ENCODE measurements at regions not wholly inside any gene's neighbourhood (a gene's known extent, or its start where the extent isn't known, plus 50 kb on each side); places are given as distances from the start of the nearest gene placed in this dataset.

- no peak for DNase-seq
Observed at GRCh38 chr13:53537586-53537985, 509.0 kb downstream of the OLFM4 start.

GRCh38 chr13:53545340-53545941 is 516.8 kb downstream of the OLFM4 start:
- no peak for DNase-seq

GRCh38 chr13:53560556-53560955 is 531.9 kb downstream of the OLFM4 start:
- no peak for DNase-seq

GRCh38 chr13:53562419-53562818 is 533.8 kb downstream of the OLFM4 start:
- no peak for DNase-seq

- no peak for DNase-seq
Observed at GRCh38 chr13:53568491-53568890, 539.9 kb downstream of the OLFM4 start.

- no peak for DNase-seq
Observed at GRCh38 chr13:53569453-53569852, 540.8 kb downstream of the OLFM4 start.

GRCh38 chr13:53601113-53601512 is 572.5 kb downstream of the OLFM4 start:
- no peak for DNase-seq

- no peak for DNase-seq
Observed at GRCh38 chr13:53605326-53605725, 576.7 kb downstream of the OLFM4 start.

GRCh38 chr13:53612200-53612599 is 583.6 kb downstream of the OLFM4 start:
- no peak for DNase-seq

- no peak for DNase-seq
Observed at GRCh38 chr13:53622456-53622855, 593.8 kb downstream of the OLFM4 start.

- DNase-seq, result no peak
Observed at GRCh38 chr13:53623146-53623545, 594.5 kb downstream of the OLFM4 start.

GRCh38 chr13:53631511-53631910 is 602.9 kb downstream of the OLFM4 start:
- no peak for DNase-seq

GRCh38 chr13:53638040-53638439 is 609.4 kb downstream of the OLFM4 start:
- no peak for DNase-seq

GRCh38 chr13:53642306-53642705 is 613.7 kb downstream of the OLFM4 start:
- no peak for DNase-seq

GRCh38 chr13:53648673-53649072 is 620.1 kb downstream of the OLFM4 start:
- DNase-seq, result no peak

- no peak for DNase-seq
Observed at GRCh38 chr13:53672005-53672404, 643.4 kb downstream of the OLFM4 start.

GRCh38 chr13:53683146-53683545 is 654.5 kb downstream of the OLFM4 start:
- DNase-seq, result no peak

GRCh38 chr13:53683608-53684007 is 655.0 kb downstream of the OLFM4 start:
- no peak for DNase-seq

- DNase-seq, result no peak
Observed at GRCh38 chr13:53691417-53691816, 662.8 kb downstream of the OLFM4 start.

- no peak for DNase-seq
Observed at GRCh38 chr13:53694814-53695532, 666.4 kb downstream of the OLFM4 start.

GRCh38 chr13:53703371-53704080 is 674.9 kb downstream of the OLFM4 start:
- DNase-seq, result no peak

GRCh38 chr13:53719281-53719680 is 690.7 kb downstream of the OLFM4 start:
- no peak for DNase-seq

GRCh38 chr13:53732664-53733063 is 704.1 kb downstream of the OLFM4 start:
- DNase-seq, result no peak

- no peak for DNase-seq
Observed at GRCh38 chr13:53743906-53744305, 715.3 kb downstream of the OLFM4 start.
